T-helper 2 cell treated with Interferon-gamma antibody and Interleukin-4, amounts not matched to agents 5 μg/mL and 100 μg/mL, for 36 hours (primary cell): ENCODE measurements at regions not wholly inside any gene's neighbourhood (a gene's known extent, or its start where the extent isn't known, plus 50 kb on each side); places are given as distances from the start of the nearest gene placed in this dataset.
A peak's percentile ranks its signal among the peaks of the same experiment; 100 is the strongest.

Source experiments
- DNase-seq: peaks from one replicate; pipeline ENCODE4 v3.0.0; 2021; ENCODE audit warnings: low spot score
- H3K27ac Mint-ChIP-seq: one replicate; pipeline ENCODE4 v1.8.0; 2021; ENCODE audit warnings: mild to moderate bottlenecking, mixed read lengths
- H3K27me3 Mint-ChIP-seq: one replicate; pipeline ENCODE4 v1.8.0; 2021; ENCODE audit warnings: low read depth, mixed read lengths
- H3K36me3 Mint-ChIP-seq: one replicate; pipeline ENCODE4 v1.8.0; 2021; ENCODE audit warnings: low read depth, mixed read lengths
- H3K4me1 Mint-ChIP-seq: one replicate; pipeline ENCODE4 v1.8.0; 2021; ENCODE audit warnings: low read depth, mixed read lengths
- H3K4me3 Mint-ChIP-seq: one replicate; pipeline ENCODE4 v1.8.0; 2022; ENCODE audit warnings: mild to moderate bottlenecking, moderate library complexity, mixed read lengths
- H3K9me3 Mint-ChIP-seq: one replicate; pipeline ENCODE4 v1.8.0; 2021; ENCODE audit warnings: mixed read lengths

GRCh38 chr12:89762498-89763170 lies 54.0 kb upstream of the ATP2B1 start:
- no peak for DNase-seq
- Mint-ChIP-seq H3K4me1 (peaks cover 29% of the 10 kb centered on the region), H3K4me3 (no peak overlapping the region), H3K36me3 (peaks cover 3% of the 10 kb centered on the region), H3K27ac (no peak overlapping the region), H3K9me3 (peaks cover 5% of the 10 kb centered on the region), H3K27me3 (no peaks in the 10 kb centered on the region)

DNA sequence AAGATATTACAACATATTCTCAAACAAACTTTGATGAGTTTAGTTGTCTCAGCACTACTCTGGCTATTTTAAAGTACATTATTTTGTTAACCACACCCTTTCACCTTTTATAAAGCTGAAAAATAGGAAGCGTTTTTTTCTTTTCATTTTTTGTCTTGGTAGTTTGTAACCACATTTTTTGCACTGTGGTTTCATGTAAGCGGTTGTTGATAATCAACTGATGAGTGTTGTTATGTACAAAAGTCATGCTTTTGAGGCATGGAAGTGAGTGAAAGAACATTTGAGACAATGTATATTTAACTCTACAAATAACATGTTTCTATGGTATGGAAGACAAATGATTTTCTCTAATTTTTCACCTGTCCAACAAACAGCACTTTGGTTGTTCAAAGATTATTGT lies 52.1 kb upstream of the ATP2B1 start:
- peaks cover 40% of the 10 kb centered on the region for H3K4me1 Mint-ChIP-seq
- peak overlapping the region; percentile 32 for H3K27ac Mint-ChIP-seq
- peaks cover 3% of the 10 kb centered on the region for H3K9me3 Mint-ChIP-seq
- H3K4me3 Mint-ChIP-seq, result peak overlapping the region; percentile 14
- H3K27me3 Mint-ChIP-seq, result no peaks in the 10 kb centered on the region
- peaks cover 3% of the 10 kb centered on the region for H3K36me3 Mint-ChIP-seq
- DNase-seq, result no peak
